NOMO-1 (cell line): ENCODE measurements at regions not wholly inside any gene's neighbourhood (a gene's known extent, or its start where the extent isn't known, plus 50 kb on each side); places are given as distances from the start of the nearest gene placed in this dataset.
"Not testable (repeated sequence)": the region's sequence is repeated elsewhere in the genome, so short reads cannot be mapped to it uniquely, and the experiment has no call there.

Experiments used
- DNase-seq, 2 experiments: peaks; one replicate each; lab custom pipeline; 2025; ENCODE audit not compliant: unreplicated experiment in 2 of 2; lab: John Stamatoyannopoulos, UW

DNA sequence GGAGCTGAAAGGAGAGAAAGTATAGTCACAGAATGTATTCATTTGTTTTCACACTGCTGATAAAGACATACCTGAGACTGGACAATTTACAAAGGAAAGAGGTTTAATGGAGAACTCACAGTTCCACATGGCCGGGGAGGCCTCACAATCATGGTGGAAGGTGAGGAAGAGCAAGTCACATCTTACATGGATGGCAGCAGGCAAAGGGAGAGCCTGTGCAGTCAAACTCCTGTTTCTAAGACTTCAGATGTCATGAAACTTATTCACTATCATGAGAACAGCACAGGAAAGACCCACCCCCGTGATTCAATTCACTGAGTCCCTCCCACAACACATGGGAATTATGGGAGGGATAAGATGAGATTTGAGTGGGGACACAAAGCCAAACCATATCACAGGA lies 224.7 kb downstream of the LNPK start:
- DNase-seq, result not testable (repeated sequence)

- DNase-seq, result no peak
Measured at GRCh38 chr2:175769200-175769599, 232.9 kb downstream of the LNPK start.

- DNase-seq, result no peak
Measured at GRCh38 chr2:175766880-175767279, 235.2 kb downstream of the LNPK start.

DNA sequence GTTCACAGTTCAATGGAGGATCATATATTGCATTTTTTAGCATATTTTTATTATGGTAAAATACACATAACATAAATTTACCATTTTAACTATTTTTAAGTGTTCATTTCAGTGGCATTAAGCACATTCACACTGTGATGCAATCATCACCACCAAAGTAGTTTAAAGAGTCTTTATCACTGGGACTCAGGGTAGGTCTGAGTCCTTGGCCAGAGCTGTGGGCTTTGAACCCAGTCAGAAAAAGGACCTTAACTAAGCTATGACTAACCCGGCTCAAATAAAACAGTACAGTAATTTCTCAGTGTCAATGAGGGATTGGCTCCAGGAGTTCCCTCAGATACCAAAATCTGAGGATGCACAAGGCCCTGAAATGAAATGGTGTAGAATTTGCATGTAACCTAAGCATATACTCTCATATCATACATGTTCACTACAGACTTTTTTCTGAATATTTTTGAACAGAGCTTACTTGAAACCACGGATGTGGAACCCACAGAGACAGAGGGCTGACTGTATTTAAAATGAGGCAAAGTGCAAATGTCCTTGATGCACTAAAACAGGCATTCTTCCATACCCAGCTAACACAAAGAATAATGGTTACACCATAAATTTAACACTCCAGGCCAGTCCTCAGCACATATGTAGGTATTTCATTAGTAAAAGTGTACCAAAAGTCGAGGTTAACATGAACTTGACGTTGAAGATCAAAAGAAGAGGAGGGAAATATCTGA lies 246.2 kb downstream of the LNPK start:
- no peak for DNase-seq

- DNase-seq, result no peak
Measured at GRCh38 chr2:175755169-175755568, 246.9 kb downstream of the LNPK start.

DNA sequence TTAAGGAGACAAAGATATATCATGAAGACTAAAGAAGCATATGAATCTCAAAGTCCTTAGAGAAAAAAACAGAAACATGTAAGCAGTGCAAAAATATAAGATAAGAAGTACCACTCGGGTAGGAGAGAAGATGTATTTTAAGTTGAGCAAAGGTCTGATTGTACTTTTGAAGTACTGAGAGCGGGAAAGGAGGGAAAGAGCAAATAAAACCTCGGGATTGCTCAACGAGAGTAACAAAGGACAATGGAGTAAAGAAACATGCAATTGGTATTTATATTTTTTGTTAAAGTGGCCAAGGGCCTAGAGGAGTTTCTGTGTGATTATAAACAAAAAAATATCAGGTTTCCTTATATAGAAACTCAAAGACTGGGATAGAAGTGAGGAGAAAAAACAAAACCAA lies 251.9 kb downstream of the LNPK start:
- no peak for DNase-seq

GRCh38 chr2:175745911-175746310 lies 256.2 kb downstream of the LNPK start:
- no peak for DNase-seq

- no peak for DNase-seq
Measured at GRCh38 chr2:175744000-175744399, 258.1 kb downstream of the LNPK start.

- DNase-seq, result no peak
Measured at GRCh38 chr2:175743011-175743410, 259.1 kb downstream of the LNPK start.

- no peak for DNase-seq
Measured at GRCh38 chr2:175742367-175742766, 259.7 kb downstream of the LNPK start.

GRCh38 chr2:175741164-175741563 lies 260.9 kb downstream of the LNPK start:
- DNase-seq, result no peak

DNA sequence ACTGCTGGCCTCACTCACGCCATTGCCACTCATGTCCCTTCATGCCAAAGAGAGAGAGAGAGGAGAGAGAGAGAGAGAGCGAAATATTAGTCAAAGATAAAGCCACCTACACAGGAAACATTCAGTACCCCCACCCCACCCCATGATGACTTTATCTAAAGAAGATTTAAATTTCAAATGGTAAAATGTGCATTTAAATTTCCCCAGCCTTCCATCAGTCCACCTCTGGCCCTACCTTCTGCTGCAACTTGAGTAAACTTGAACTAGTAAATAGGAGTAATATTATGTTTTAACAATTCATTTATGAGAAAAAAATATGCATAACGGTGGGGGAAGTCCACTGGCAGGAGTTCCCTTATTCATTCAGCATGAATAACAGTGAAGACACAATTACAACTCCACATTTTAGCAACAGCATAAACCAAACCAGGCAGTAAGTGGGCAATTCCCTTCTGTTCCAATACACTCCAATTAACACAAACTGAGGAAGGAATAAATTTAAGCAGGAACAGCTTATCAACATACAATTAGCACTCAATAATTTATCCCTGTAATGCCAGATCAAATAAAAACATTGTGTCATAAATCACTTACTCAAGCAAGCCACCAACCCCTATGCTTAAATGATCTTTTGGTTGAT lies 264.2 kb downstream of the LNPK start:
- DNase-seq, result no peak

DNA sequence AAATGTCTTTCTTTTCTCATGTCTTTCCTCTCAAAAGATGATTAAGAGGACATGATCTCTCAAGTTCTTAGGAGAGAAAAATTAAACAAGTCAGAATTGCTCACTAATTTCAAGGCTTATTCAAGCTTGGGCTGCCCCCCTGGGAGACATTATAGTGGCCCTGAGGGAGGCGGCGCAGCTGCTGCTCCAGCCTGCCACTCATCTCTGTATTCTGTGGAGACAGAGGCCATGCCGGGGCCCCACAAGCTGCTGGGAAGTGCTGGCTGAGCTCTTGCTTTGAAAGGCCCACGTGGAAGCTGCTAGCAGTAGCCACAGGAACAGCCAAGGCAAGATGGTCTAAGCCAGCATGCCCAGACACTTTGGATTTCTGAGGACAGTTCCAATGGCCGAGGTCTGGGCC lies 267.4 kb downstream of the LNPK start:
- DNase-seq, result no peak

GRCh38 chr2:175732531-175732930 lies 269.5 kb downstream of the LNPK start:
- no peak for DNase-seq

DNA sequence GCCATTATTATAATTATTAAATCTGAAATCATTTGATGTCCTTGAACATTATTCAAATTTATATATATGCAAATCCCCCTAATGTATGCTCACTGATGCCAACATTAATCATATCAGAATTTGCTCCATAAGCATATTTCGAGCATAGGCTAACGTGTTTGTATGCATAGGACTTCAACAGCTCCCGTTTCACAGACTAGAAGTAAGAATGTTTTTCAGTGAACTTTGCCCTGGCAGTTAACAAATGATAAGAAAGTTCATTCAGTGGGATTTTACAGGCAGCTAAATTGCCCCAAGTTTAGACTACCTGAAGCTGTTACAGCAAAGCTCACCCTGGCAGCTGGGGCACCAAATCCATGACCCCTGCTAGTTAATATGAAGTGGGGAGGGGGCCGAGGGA lies 272.0 kb downstream of the LNPK start:
- DNase-seq, result no peak

DNA sequence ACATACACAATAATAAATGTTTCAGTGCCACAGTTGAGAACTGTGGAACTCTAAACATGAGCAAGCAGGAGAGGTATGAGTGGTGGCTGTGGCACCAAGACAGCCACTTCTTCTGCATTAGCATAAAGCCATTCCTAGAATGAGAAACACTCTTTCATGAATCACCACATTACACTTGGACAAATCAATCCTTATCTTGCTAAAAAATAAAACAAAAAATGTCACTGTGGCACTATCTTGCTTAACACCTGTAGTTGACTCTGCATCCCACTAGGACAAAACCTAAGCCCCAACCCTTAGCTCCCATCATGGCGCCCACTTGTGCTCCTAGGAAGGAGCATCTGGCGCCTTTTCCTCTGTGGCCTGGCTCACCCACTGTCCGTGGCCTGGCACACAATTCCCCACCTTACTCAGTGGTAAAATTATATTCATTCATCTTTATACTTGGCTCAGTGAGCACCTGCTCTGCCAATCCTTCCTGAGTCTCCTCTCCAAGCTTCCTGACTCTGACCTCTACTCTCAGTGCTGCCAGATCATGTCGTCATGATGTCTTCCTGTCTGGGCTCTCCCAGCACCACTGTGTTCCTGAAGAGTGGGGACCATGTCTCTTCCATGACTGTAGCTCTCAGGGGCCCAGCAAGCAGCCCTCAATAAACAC lies 272.9 kb downstream of the LNPK start:
- DNase-seq, result no peak

DNA sequence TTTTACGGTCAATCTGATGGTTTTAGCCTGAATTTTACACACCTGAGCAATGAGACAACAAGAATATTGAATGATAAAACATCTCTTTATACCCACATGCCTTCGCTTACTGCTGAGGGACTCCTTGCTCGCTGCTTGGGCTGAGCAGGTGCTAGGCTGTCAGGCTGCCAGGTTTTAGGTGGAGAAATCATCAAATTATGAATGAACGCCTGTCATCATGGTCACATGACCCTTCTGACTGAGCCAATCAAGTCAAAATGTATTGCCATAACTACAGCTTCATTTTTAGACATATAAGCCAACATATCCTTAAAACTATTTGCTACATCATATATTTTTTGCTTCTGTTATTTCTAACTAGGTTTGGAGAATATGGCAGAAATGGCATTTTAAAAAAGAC lies 274.0 kb downstream of the LNPK start:
- no peak for DNase-seq

DNA sequence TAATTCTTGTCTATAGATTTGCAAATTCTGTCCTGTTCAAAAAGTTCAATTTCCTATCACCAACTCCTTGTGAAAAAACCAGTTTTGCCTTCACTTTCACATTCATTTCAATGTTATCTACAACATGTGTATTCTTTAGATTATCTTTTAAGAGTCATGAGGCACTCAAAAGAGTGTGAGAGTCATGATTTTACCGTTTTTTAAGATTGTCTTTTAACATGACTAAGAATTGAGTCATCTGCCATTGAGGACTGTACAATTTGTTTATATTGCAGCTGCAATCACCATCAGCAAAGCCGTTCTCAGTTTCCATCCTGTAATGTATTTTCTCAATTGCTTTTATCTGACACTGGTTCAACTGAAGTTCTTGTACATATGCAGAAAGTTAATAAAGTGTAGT lies 275.8 kb downstream of the LNPK start:
- no peak for DNase-seq

DNA sequence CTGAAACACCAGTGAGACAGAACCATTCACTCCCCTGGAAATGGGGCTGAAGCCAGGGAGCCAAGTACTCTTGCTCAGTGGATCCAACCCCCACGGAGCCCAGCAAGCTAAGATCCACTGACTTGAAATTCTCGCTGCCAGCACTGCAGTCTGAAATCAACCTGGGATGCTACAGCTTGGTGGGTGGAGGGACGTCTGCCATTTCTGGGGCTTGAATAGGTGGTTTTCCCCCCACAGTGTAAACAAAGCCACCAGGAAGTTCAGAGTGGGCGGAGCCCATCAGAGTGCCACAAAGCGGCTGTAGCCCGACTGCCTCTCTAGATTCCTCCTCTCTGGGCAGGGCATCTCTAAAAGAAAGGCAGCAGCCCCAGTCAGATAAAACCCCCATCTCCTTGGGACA lies 292.8 kb downstream of the LNPK start:
- no peak for DNase-seq

DNA sequence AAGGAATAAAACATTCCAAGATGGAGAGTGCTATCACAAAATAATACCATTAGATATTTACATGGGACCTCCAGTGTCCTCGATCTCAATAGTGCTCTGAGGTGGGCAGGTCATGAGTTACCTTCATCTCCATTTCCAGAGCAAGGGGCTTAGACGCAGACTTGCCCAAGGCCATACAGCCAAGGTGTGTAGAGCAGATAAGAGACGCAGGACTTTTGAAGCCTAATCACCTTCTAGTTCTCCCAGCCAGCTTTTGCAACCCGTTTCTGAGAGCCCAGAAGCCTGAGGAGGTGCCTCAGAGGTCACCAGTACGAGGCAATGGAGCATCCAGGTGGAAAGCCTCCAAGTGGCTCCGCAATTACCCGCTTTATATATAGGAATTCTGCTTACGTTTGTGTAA lies 294.7 kb downstream of the LNPK start:
- DNase-seq, result no peak

DNA sequence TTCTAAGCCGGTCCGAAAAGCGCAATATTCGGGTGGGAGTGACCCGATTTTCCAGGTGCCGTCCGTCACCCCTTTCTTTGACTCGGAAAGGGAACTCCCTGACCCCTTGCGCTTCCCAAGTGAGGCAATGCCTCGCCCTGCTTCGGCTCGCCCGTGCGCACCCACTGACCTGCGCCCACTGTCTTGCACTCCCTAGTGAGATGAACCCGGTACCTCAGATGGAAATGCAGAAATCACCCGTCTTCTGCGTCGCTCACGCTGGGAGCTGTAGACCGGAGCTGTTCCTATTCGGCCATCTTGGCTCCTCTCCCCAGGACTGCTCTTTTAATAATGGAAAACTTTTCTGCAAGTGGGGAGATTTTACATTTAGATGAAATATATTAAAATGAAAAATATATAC lies 297.5 kb downstream of the LNPK start:
- DNase-seq, result not testable (repeated sequence)

DNA sequence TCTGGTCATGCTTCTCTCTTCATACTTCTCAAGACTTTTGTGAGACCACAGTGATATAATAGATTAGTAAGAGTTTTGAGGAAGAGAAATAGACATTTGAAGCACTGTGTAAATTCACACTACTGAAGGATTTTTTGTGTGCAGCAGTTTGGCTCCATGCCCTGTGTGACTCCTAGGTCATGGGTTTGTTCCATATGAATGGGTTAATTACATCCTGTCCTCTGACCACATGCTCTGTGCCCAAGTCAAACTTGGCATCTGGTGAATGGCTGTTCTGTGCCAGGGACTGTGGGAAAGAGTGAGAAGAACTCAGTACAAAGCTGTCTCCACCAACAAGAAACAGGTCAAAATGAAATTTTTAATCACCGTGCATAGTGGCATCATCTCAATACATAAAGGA lies 304.0 kb downstream of the LNPK start:
- no peak for DNase-seq
